Dedifferentiated amniotic fluid mesenchymal stem cell (primary cell): ENCODE measurements at regions not wholly inside any gene's neighbourhood (a gene's known extent, or its start where the extent isn't known, plus 50 kb on each side); places are given as distances from the start of the nearest gene placed in this dataset.

Source experiments
- DNase-seq: peaks from one replicate; pipeline ENCODE4 v3.0.0-alpha.2; 2016; ENCODE audit errors: extremely low spot score

DNA sequence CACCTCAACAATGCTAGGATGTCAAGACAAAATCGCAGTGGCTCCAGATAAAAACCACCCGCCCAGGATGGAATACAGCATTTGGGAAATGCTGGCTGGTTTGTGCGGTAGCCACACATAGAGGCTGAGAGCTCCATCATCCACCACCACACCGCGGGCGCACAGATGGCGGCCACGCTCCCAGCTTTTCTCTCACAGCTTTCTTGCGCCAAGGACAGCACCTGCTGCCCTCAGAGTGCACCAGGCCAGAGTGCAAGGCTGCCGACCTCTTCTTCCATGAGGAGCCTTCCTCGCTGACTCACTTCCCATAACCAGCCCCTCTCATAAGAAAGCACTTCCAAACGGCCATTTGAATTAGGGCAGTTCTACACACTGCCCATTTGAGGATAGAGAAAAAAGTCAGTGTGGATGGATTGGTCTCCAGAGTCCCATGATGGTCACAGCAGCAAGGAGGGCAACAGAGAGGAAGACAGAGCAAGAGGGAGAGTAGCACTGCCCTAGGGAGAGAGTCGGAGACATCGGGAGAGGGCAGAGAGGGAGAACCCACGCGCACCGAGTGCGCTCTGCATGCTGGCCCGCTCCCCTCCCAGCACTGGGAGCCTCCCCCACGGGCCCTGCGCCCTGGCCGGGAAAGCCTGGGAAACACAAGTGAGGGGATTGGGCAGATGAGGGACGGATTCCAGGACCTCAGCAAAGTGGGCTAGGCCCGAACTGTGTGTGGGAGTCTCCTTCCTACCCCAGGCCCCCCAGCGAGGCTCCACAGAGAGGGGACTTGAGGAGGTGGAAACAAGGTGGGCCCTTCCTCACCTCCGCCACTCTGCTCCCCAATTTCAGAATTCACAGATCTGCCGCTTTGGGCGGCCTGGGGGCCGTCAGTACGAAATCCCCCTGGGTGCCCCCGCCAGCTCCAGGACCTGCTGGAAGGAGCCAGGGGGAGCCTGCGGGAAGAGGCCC, 156.9 kb downstream of the USP12 start:
- no peak for DNase-seq

GRCh38 chr13:27012482-27013197, 159.0 kb downstream of the USP12 start:
- DNase-seq: no peak

GRCh38 chr13:27011661-27012060, 159.9 kb downstream of the USP12 start:
- no peak for DNase-seq

DNA sequence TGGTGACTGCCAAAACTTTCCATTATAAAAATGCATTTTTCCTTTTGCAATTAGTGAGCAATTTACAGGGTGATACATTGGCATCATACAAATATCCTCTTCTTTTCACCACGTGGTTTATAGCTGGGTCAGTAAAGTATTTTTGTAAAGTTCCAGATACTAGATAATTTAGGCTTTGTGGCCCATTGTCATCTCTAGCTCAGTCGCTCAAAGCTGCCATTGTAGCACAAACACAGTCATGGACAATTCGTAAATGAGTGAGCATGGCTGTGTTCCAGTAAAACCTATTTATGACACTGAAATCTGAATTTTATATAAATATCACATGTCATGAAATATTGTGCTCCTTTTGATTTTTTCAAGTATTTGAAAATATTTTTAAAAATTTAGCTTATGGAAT, 162.9 kb downstream of the USP12 start:
- no peak for DNase-seq

GRCh38 chr13:27007166-27007565, 164.4 kb downstream of the USP12 start:
- DNase-seq: no peak

DNA sequence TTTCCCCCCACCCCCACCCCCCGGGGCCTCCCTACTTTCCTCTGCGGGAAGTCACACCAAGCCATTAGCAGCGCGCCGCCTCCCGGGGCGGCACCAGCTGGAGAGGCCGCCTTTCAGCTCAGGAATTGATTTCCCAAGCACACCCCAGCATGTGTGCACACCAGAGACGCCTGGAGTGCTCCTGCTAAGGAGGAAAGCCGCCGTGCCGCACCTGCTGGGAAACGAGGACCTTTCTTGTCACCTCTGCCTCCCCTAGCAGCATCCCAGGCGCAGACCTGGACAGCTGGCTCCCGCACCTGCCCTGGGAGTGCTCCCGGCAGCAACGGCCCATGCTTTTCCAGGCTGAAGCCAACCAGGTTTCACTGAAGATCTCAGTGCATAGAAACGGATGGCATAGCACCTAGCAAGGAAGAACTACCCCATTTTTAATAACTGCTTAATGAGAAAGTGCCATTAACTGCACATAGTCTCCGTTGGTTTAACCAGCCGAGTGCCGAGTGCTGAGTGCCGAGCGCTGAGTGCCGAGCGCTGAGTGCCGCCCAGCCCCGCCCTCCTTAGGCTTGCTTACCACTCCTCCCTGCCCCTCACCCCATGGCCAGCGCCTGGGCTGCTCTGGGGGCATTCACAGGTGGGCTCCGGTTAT, 165.0 kb downstream of the USP12 start:
- no peak for DNase-seq

- DNase-seq: no peak
Measured at GRCh38 chr13:27005976-27006518, 165.6 kb downstream of the USP12 start.

DNA sequence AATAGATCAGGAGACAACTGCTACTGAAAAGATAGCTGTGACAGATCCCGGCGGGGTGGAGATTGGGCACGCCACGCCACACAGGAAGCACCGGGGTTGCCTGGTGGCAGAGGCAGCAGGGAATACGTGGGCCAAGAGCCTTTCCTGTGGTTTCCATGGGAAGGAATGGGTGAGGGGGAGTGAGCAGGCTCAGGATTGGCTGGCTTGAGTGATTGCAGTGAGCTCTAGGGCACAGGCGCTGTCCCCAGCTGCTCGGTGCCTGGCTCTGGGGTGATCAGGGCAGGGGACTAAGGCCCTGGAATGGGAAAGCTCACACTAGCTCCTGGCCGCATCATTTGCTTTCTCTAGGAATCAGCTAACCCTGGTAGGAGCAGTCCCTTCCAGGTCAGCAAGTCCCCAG, 166.1 kb downstream of the USP12 start:
- no peak for DNase-seq

GRCh38 chr13:27004866-27005265, 166.7 kb downstream of the USP12 start:
- DNase-seq: no peak

- no peak for DNase-seq
Measured at GRCh38 chr13:27004326-27004725, 167.3 kb downstream of the USP12 start.

- no peak for DNase-seq
Measured at GRCh38 chr13:27001705-27002104, 169.9 kb downstream of the USP12 start.

DNA sequence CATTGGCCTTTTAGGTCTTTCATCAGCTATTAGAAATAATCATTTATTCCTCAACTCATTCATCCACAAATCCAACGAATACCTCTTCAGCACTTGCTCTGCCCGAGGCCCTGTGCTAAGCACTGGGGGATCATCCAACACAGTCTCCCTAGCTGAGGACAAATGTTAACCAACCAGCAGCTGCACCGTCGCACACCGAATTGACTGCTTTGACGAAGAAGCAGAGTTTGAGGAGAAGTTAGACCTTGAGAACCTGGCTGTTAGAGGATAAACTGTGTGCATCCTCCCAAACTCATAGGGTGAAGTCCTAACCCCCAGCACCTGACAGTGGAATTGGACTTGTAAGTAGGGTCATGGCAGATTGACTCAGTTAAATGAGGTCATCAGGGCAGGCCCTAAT, 170.9 kb downstream of the USP12 start:
- DNase-seq: no peak

DNA sequence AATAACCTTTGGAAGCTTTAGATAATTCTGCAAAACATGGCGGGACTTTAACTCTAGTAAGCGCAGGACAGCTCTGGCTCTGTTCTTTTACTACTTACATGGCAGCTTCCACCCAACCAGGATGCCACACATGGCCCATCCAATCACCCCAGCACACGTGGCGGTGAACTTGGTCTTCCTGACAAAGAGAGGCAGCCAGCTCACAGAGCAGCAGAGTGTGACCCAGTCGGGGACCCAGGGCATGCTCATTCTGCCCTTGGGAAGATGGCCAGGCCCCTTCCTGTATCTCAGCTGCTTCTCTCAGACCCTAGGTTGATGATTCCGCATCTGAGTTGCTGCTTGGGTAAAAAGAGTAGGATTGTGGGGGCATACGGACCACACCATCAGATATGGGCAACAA, 172.1 kb downstream of the USP12 start:
- no peak for DNase-seq

DNA sequence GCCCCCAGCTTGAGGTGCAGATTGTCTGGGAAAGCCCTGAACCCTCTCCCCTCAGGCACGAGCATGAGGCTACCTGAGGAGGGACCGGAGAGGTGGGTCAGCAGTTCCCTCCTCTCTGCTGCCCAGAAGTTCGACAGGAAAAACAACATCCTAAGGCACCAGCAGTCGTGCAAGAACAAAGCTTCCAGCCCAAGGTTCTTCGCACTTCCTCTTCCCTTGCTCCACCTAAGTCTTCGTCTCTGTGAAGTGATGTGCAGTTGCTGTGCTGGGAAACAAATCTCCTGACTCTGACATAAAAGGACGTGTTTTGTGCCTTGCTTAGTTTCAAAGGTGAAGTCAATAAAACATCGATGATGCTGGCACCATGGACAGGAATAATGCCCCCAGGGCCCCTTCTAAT, 173.3 kb downstream of the USP12 start:
- no peak for DNase-seq

- no peak for DNase-seq
Measured at GRCh38 chr13:26996965-26997752, 174.5 kb downstream of the USP12 start.

DNA sequence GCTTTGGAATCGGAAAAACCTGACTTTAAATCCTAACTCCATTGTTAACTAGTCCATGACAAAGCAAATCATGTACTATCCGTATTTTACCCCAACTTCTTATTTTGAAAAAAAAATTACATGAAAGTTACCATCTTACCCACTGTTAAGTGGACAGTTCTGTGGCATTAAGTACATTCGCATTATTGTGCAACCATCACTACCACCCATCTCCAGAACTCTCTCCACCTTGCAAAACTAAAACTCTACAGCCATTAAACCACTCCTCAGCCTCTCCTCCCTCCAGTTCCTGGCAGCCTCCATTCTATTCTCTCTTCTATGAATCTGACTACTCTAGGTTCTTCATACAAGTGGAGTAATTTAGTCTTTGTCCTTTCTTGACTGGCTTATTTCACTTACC, 176.5 kb downstream of the USP12 start:
- DNase-seq: no peak

DNA sequence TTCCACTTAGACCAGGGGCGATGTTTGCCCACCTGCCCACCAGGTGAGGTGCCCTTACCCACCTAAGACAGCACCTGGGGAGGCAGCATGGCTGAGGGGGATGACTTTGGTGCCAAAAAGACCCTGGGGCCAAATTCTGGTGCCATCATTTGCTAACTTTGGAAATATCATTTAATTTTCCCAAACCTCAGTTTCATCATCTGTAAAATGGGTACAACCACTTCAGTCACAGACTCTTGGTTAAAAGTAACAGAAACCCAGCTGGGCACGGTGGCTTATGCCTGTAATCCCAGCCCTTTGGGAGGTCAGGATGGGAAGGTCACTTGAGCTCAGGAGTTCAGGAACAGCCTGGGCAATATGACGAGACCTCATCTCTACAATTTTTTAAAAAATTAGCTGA, 177.8 kb downstream of the USP12 start:
- no peak for DNase-seq

DNA sequence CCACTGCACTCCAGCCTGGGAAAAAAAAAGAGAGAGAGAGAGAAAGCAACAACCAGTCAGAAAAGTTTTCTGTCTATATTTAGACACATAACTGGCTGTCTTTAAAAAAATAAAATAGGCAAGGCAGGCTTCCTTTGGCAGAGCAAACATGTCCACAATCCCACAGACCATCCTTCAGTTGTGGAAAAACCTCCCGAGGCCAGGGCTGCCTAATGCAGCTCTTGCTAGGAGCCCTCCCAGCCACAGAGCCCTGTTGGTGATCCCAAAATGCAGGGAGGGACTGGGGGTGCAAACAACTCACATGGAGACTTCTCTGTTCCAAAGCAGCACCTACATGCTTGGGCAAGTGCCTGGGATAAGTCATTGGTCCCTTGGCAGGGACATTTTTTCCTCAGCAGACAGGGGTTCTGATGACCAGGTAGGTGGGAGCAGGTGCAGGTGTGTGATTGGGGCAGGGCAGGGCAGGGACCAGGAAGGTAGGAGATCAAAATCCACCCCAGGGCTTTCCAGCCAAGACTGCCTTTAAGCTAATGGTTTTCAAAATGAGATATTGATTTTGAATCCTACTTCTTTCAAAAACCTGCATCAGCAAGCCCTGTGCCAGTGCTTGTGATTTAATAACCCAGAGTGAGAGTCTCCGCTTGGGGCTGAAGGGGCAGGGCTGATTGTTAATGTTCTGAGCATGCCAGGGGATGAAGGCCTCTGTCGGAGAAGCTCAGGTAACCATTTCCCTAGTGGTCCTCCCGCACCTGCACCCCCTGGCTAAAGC, 178.5 kb downstream of the USP12 start:
- no peak for DNase-seq

DNA sequence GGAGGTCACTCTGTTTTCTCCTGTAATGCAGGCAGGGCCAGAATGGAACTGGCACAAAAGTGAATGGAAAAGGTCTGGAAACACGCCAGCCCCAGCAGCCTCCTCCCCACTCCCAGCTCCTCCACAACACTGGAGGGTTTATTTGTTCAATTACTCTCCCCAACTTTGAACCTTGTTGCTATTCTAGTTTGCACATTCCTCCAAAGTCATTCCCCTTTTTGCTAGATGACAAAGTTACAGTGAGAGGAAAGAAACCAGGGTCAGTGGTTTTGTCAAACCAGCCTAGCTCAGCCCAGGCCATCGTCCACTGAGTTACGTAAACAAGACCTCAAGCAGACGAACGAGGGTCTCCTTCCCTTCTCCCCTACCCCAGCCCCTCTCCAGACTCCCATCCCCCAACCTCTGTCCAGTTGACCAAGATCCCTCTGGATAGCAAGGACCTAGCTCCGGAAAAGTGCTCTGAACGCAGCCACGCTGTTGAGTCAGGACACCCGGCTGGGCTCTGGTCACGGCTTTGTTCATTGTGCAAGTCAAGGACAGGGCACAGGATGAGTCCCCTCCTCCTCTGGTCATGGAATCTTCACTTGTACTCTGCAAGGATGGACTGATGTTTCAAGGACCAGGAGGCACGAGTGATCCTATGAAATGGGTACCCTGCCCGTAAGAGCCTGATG, 180.0 kb downstream of the USP12 start:
- DNase-seq: no peak
